PC-3 (cell line): ENCODE measurements at regions not wholly inside any gene's neighbourhood (a gene's known extent, or its start where the extent isn't known, plus 50 kb on each side); places are given as distances from the start of the nearest gene placed in this dataset.

Experiments used
- EZH2 ChIP-seq: fragments of 300-600 bp; sonication (generic); IDR thresholded peaks from one replicate; pipeline ENCODE4 v1.6.1; 2017; ENCODE audit warnings: antibody characterized with exemption, mild to moderate bottlenecking, low read length; ENCODE audit not compliant: unreplicated experiment
- TF ChIP-seq, protein P1 (sequence below): fragments of 300-600 bp; sonication (generic); conservative IDR thresholded peaks from 2 replicates; pipeline ENCODE4 v1.5.1; 2017; ENCODE audit warnings: antibody characterized with exemption, low read depth, mild to moderate bottlenecking, low read length

DNA sequence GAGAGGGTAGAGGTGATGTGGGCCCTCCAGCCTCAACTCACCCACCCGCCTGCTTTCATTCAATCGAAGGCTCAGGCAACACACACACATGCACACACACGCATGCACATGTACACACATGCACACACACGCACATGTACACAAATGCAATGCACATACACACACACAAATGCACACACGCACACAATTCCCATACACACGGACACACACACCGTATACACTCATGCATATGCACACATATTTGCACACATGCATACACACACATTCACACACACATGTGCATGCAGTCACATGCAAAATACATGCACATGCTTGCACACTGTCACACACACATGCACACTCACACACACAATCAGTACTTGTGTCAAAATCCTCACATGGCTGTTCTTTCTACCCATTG lies 55.9 kb upstream of the SPACA7 start:
- TF ChIP-seq EZH2: no peak
- TF ChIP-seq, protein P1, sequence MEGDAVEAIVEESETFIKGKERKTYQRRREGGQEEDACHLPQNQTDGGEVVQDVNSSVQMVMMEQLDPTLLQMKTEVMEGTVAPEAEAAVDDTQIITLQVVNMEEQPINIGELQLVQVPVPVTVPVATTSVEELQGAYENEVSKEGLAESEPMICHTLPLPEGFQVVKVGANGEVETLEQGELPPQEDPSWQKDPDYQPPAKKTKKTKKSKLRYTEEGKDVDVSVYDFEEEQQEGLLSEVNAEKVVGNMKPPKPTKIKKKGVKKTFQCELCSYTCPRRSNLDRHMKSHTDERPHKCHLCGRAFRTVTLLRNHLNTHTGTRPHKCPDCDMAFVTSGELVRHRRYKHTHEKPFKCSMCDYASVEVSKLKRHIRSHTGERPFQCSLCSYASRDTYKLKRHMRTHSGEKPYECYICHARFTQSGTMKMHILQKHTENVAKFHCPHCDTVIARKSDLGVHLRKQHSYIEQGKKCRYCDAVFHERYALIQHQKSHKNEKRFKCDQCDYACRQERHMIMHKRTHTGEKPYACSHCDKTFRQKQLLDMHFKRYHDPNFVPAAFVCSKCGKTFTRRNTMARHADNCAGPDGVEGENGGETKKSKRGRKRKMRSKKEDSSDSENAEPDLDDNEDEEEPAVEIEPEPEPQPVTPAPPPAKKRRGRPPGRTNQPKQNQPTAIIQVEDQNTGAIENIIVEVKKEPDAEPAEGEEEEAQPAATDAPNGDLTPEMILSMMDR: no peak
